WERI-Rb-1 (cell line): ENCODE measurements at regions not wholly inside any gene's neighbourhood (a gene's known extent, or its start where the extent isn't known, plus 50 kb on each side); places are given as distances from the start of the nearest gene placed in this dataset.
A peak's percentile ranks its signal among the peaks of the same experiment; 100 is the strongest.

Source experiments
- DNase-seq: peaks from one replicate; pipeline ENCODE4 v3.0.0-alpha.2; 2020
- H3K27ac ChIP-seq: fragments of 250-450 bp; sonication (Bioruptor Pico); 2 replicates; pipeline ENCODE4 v1.5.1; 2020; ENCODE audit warnings: mild to moderate bottlenecking, moderate library complexity
- H3K27me3 ChIP-seq: fragments of 250-450 bp; sonication (Bioruptor Pico); 2 replicates; pipeline ENCODE4 v1.5.1; 2021; ENCODE audit warnings: mild to moderate bottlenecking, low read depth, moderate library complexity; ENCODE audit not compliant: insufficient read depth, severe bottlenecking
- H3K36me3 ChIP-seq: fragments of 250-450 bp; sonication (Bioruptor Pico); 2 replicates; pipeline ENCODE4 v1.5.1; 2020; ENCODE audit warnings: mild to moderate bottlenecking, moderate library complexity
- H3K4me3 ChIP-seq: 2 replicates; pipeline ENCODE4 v1.5.1; 2011; ENCODE audit warnings: low read depth, mild to moderate bottlenecking, control low read depth, low read length
- H3K9me3 ChIP-seq: fragments of 250-450 bp; sonication (Bioruptor Pico); 2 replicates; pipeline ENCODE4 v1.5.1; 2021; ENCODE audit warnings: mild to moderate bottlenecking, moderate library complexity; ENCODE audit not compliant: severe bottlenecking
- TF ChIP-seq, protein P1 (sequence below): IDR thresholded peaks from 2 replicates; pipeline ENCODE4 v1.5.1; 2011; ENCODE audit warnings: low read depth, mild to moderate bottlenecking, control low read depth, inconsistent platforms, low read length

DNA sequence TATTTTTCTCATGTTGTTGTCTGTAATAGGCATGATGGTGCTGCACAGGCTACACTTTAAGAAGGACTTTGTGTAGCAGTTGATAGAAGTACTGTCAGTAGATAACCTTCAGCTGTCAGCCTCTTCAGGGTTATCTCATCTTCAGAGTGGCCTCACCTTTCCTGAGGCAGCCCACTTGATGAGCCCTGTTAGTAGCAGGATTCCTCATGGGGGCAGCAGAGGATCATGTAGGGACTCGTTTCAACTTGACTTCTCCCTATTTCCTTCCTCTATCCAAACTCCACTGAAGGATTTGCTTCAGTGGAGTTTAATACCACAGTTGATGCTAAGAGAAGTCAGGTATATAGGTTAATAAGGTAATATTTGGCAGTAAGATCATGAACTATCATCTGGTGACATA is 530.3 kb upstream of the FSIP2 start:
- Histone ChIP-seq H3K4me3 (no peak overlapping the region), H3K36me3 (no peaks in the 10 kb centered on the region), H3K27ac (no peak overlapping the region), H3K9me3 (no peaks in the 10 kb centered on the region), H3K27me3 (no peaks in the 10 kb centered on the region)
- peak; percentile 67 for DNase-seq
- TF ChIP-seq, protein P1, sequence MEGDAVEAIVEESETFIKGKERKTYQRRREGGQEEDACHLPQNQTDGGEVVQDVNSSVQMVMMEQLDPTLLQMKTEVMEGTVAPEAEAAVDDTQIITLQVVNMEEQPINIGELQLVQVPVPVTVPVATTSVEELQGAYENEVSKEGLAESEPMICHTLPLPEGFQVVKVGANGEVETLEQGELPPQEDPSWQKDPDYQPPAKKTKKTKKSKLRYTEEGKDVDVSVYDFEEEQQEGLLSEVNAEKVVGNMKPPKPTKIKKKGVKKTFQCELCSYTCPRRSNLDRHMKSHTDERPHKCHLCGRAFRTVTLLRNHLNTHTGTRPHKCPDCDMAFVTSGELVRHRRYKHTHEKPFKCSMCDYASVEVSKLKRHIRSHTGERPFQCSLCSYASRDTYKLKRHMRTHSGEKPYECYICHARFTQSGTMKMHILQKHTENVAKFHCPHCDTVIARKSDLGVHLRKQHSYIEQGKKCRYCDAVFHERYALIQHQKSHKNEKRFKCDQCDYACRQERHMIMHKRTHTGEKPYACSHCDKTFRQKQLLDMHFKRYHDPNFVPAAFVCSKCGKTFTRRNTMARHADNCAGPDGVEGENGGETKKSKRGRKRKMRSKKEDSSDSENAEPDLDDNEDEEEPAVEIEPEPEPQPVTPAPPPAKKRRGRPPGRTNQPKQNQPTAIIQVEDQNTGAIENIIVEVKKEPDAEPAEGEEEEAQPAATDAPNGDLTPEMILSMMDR: peak; percentile 83

DNA sequence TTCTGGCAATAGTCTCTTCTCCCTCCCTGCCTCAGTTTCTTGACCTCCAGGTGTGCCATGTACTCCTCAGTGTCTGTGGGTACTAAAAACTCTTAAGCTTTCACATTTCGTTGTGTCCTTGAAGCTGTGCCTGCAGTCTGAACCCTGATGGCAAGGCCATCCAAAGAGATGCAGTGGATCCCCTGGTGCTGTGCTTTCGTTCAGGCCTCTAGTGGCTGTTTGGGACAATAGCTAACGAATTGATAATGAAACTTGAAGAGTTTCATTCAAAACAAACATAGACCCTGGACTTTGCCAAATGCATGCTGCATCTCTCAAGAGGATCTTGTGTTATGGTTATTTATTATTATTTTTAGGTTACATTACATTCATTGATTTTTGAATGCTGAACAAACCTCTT is 523.1 kb upstream of the FSIP2 start:
- Histone ChIP-seq H3K27ac (no peak overlapping the region), H3K27me3 (no peaks in the 10 kb centered on the region), H3K9me3 (no peaks in the 10 kb centered on the region), H3K4me3 (no peak overlapping the region), H3K36me3 (no peaks in the 10 kb centered on the region)
- no peak for DNase-seq
- TF ChIP-seq, protein P1: no peak

DNA sequence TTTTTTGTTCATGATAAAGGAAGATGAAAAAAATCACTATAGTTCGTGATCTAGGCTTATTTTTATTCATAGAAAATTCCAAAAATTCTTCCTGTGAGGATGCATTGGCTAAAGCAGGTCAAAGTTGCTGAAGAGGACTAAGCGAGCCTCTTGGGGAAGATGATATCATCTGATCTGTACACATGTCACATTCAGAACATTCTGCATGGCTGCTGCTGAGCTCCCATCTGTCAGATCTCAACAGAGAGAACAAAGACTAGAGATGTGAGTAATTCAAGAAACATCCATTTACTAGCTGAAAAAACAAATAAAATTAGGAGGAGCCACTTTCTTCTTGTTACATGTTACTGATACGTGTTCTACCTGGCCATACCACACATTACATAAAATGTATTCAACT is 518.6 kb upstream of the FSIP2 start:
- Histone ChIP-seq H3K4me3 (no peak overlapping the region), H3K27ac (no peak overlapping the region)
- DNase-seq: no peak

DNA sequence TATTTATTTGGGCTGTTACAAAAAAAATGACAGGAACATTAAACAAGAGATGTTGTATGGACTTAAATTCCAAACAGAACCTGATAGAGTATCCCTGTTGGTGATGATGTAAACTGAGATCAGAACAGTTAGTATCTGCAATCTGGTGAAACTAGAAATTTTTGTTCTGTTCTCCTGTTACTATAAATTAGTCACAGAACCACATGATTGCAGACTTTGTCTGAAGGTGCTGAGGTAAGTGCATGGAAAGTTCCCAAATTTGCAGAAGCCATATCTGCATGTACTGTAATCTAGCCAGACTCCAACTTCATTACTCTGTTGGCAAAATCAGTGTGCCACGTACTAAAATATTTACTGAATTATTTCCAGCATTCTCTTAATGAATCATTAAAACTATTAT is 516.3 kb upstream of the FSIP2 start:
- Histone ChIP-seq H3K36me3 (no peaks in the 10 kb centered on the region), H3K9me3 (no peaks in the 10 kb centered on the region), H3K4me3 (no peak overlapping the region), H3K27me3 (no peaks in the 10 kb centered on the region), H3K27ac (no peak overlapping the region)
- DNase-seq: no peak
- TF ChIP-seq, protein P1: no peak

More for the DNA sequence above, 518.6 kb upstream of the FSIP2 start:
- TF ChIP-seq, protein P1: no peak
- Histone ChIP-seq H3K36me3 (no peaks in the 10 kb centered on the region), H3K9me3 (no peaks in the 10 kb centered on the region), H3K27me3 (no peaks in the 10 kb centered on the region)

DNA sequence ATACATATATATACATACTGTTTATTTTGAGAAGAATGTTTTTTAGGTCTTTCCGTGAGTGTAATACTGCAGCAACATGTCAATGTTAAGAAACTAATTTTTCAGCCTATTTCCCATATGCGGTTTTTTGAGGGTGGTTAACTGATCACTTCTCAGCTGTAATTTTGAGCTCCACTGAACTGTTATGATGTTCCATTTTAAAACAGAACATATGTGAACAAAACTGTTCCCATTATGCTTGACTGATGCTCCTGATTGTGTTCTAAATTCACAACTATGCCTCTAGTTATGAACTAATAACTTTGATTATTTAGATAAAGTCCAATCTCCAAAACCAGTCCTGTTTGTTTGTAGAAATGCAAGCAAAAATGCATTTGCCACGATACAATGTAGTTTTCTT is 511.2 kb upstream of the FSIP2 start:
- Histone ChIP-seq H3K27ac (no peak overlapping the region), H3K4me3 (no peak overlapping the region), H3K9me3 (no peaks in the 10 kb centered on the region), H3K27me3 (no peaks in the 10 kb centered on the region), H3K36me3 (no peaks in the 10 kb centered on the region)
- TF ChIP-seq, protein P1: no peak
- no peak for DNase-seq

DNA sequence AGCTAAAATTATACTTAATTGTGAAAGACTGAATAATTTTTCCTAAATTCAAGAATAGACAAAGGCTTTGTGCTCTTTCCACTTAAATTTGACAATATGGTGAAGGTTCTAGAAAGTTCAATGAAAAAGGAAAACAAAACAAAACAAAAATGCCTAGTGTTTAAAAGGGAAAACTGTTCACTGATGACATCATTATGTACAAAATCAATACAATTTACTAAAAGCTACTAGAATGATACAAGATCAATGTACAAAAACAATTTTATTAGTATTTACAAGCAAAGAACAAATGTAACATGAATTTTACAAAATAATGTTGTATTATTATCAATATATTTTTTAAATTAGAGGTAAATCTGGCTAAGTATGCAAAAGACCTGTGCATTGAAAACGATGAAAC is 499.1 kb upstream of the FSIP2 start:
- TF ChIP-seq, protein P1: no peak
- H3K27me3 ChIP-seq: no peaks in the 10 kb centered on the region
- no peaks in the 10 kb centered on the region for H3K9me3 ChIP-seq
- no peak overlapping the region for H3K27ac ChIP-seq
- H3K4me3 ChIP-seq: no peak overlapping the region
- no peaks in the 10 kb centered on the region for H3K36me3 ChIP-seq
- DNase-seq: no peak
